ENCODE measurements at regions not wholly inside any gene's neighbourhood (a gene's known extent, or its start where the extent isn't known, plus 50 kb on each side); places are given as distances from the start of the nearest gene placed in this dataset.
"Not testable (repeated sequence)": the region's sequence is repeated elsewhere in the genome, so short reads cannot be mapped to it uniquely, and the experiment has no call there.

- DNase-seq (ENCODE audit: low read depth), result no peak
Measured at GRCh38 chr2:144745424-144745823, 225.5 kb upstream of the ZEB2 start.

- no peak for DNase-seq (ENCODE audit: low read depth)
Measured at GRCh38 chr2:144738749-144739148, 218.8 kb upstream of the ZEB2 start.

- no peak for DNase-seq (ENCODE audit: low read depth)
Measured at GRCh38 chr2:144730711-144731110, 210.8 kb upstream of the ZEB2 start.

GRCh38 chr2:144724460-144724859 lies 204.5 kb upstream of the ZEB2 start:
- not testable (repeated sequence) for DNase-seq (ENCODE audit: low read depth)

GRCh38 chr2:144718376-144718775 lies 198.5 kb upstream of the ZEB2 start:
- DNase-seq (ENCODE audit: low read depth), result no peak

- no peak for DNase-seq (ENCODE audit: low read depth)
Measured at GRCh38 chr2:144715992-144716391, 196.1 kb upstream of the ZEB2 start.

- no peak for DNase-seq (ENCODE audit: low read depth)
Measured at GRCh38 chr2:144713410-144713809, 193.5 kb upstream of the ZEB2 start.

GRCh38 chr2:144712550-144712940 lies 192.6 kb upstream of the ZEB2 start:
- DNase-seq (ENCODE audit: low read depth), result no peak

GRCh38 chr2:144711630-144712549 lies 192.0 kb upstream of the ZEB2 start:
- DNase-seq (ENCODE audit: low read depth), result no peak

- DNase-seq (ENCODE audit: low read depth), result no peak
Measured at GRCh38 chr2:144711084-144711483, 191.2 kb upstream of the ZEB2 start.

GRCh38 chr2:144708626-144709025 lies 188.7 kb upstream of the ZEB2 start:
- no peak for DNase-seq (ENCODE audit: low read depth)

GRCh38 chr2:144707736-144708326 lies 187.9 kb upstream of the ZEB2 start:
- no peak for DNase-seq (ENCODE audit: low read depth)

- DNase-seq (ENCODE audit: low read depth), result no peak
Measured at GRCh38 chr2:144706647-144707046, 186.7 kb upstream of the ZEB2 start.

GRCh38 chr2:144705328-144706245 lies 185.7 kb upstream of the ZEB2 start:
- no peak for DNase-seq (ENCODE audit: low read depth)

GRCh38 chr2:144704709-144705095 lies 184.8 kb upstream of the ZEB2 start:
- DNase-seq (ENCODE audit: low read depth), result no peak

GRCh38 chr2:144703852-144704708 lies 184.2 kb upstream of the ZEB2 start:
- no peak for DNase-seq (ENCODE audit: low read depth)

GRCh38 chr2:144702051-144702450 lies 182.1 kb upstream of the ZEB2 start:
- DNase-seq (ENCODE audit: low read depth), result no peak

- no peak for DNase-seq (ENCODE audit: low read depth)
Measured at GRCh38 chr2:144701259-144701658, 181.3 kb upstream of the ZEB2 start.

- DNase-seq (ENCODE audit: low read depth), result no peak
Measured at GRCh38 chr2:144698156-144698555, 178.2 kb upstream of the ZEB2 start.

GRCh38 chr2:144695657-144696056 lies 175.7 kb upstream of the ZEB2 start:
- DNase-seq (ENCODE audit: low read depth), result no peak

- no peak for DNase-seq (ENCODE audit: low read depth)
Measured at GRCh38 chr2:144694456-144694855, 174.5 kb upstream of the ZEB2 start.

- DNase-seq (ENCODE audit: low read depth), result no peak
Measured at GRCh38 chr2:144693179-144693578, 173.3 kb upstream of the ZEB2 start.

All from non-pigmented ciliary epithelial cell (primary cell).